Chondrocyte (in vitro differentiated cells): ENCODE measurements at regions not wholly inside any gene's neighbourhood (a gene's known extent, or its start where the extent isn't known, plus 50 kb on each side); places are given as distances from the start of the nearest gene placed in this dataset.

Experiments
- DNase-seq: peaks from one replicate; pipeline ENCODE4 v3.0.0; 2021; ENCODE audit warnings: mixed read lengths, low spot score
- H3K27ac Mint-ChIP-seq: one replicate; pipeline ENCODE4 v1.8.0; 2021; ENCODE audit warnings: mild to moderate bottlenecking, moderate library complexity, mixed read lengths; ENCODE audit not compliant: unreplicated experiment
- H3K27me3 Mint-ChIP-seq: 2 replicates; pipeline ENCODE4 v1.8.0; 2021; ENCODE audit warnings: low read depth, mixed read lengths
- H3K36me3 Mint-ChIP-seq: 2 replicates; pipeline ENCODE4 v1.8.0; 2021; ENCODE audit warnings: low read depth, mixed read lengths
- H3K4me1 Mint-ChIP-seq: 2 replicates; pipeline ENCODE4 v1.8.0; 2021; ENCODE audit warnings: low read depth, mild to moderate bottlenecking, mixed read lengths
- H3K4me3 Mint-ChIP-seq: one replicate; pipeline ENCODE4 v1.8.0; 2021; ENCODE audit warnings: mild to moderate bottlenecking, moderate library complexity, mixed read lengths; ENCODE audit not compliant: unreplicated experiment
- H3K9me3 Mint-ChIP-seq: 2 replicates; pipeline ENCODE4 v1.8.0; 2021; ENCODE audit warnings: low read depth, mixed read lengths
- TF ChIP-seq, protein P1 (sequence below): fragments of 200-600 bp; sonication (generic); IDR thresholded peaks from 2 replicates; pipeline ENCODE4 v1.5.0; 2021; ENCODE audit warnings: antibody characterized with exemption, mild to moderate bottlenecking, moderate library complexity

DNA sequence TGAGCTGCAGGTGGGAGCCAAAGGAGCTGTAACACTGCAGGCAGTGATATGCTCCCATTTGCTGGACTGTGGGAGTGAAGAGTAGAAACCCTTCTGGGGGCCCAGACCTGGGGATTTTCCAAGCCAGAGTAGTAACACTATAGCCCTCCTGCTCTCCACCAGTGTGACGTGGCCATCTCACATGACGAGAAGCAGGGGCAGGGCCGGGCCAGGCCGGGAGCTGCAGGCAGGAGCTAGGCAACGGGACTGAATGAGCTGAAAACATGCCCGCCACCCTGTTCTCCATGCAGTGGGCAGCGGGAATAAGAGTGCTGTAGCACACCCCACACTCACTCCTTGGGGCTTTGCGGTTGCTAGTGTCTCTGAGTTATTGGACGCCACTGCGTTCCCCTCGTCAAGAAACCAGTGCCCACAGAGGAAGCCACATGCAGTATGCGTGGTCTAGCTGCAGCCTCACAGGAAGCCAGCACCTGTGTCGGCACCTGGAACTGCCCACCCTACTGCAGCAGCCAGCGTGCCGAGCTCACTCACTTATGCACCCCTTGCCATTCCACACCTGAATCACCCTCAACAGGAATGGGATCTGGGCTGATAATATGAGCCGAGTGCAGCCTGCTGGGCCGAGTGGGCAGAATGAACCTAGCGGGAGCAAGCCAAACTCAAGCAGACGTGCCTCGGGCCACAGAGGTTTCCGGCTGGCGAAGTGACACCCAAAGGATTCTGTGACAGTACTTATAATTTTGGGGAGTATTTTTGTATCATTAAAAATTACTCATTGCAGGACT lies 1389.6 kb downstream of the KCNT2 start:
- Mint-ChIP-seq H3K36me3 (no peaks in the 10 kb centered on the region), H3K27me3 (peaks cover 4% of the 10 kb centered on the region), H3K27ac (no peak overlapping the region), H3K9me3 (no peaks in the 10 kb centered on the region), H3K4me1 (no peaks in the 10 kb centered on the region), H3K4me3 (no peak overlapping the region)
- DNase-seq, result no peak
- TF ChIP-seq, protein P1, sequence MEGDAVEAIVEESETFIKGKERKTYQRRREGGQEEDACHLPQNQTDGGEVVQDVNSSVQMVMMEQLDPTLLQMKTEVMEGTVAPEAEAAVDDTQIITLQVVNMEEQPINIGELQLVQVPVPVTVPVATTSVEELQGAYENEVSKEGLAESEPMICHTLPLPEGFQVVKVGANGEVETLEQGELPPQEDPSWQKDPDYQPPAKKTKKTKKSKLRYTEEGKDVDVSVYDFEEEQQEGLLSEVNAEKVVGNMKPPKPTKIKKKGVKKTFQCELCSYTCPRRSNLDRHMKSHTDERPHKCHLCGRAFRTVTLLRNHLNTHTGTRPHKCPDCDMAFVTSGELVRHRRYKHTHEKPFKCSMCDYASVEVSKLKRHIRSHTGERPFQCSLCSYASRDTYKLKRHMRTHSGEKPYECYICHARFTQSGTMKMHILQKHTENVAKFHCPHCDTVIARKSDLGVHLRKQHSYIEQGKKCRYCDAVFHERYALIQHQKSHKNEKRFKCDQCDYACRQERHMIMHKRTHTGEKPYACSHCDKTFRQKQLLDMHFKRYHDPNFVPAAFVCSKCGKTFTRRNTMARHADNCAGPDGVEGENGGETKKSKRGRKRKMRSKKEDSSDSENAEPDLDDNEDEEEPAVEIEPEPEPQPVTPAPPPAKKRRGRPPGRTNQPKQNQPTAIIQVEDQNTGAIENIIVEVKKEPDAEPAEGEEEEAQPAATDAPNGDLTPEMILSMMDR, result no peak

GRCh38 chr1:195202241-195202640 lies 1406.0 kb downstream of the KCNT2 start:
- Mint-ChIP-seq H3K4me3 (no peak overlapping the region), H3K4me1 (no peaks in the 10 kb centered on the region), H3K27me3 (peaks cover 4% of the 10 kb centered on the region), H3K27ac (no peak overlapping the region), H3K9me3 (no peaks in the 10 kb centered on the region), H3K36me3 (no peaks in the 10 kb centered on the region)
- TF ChIP-seq, protein P1, result no peak
- no peak for DNase-seq

DNA sequence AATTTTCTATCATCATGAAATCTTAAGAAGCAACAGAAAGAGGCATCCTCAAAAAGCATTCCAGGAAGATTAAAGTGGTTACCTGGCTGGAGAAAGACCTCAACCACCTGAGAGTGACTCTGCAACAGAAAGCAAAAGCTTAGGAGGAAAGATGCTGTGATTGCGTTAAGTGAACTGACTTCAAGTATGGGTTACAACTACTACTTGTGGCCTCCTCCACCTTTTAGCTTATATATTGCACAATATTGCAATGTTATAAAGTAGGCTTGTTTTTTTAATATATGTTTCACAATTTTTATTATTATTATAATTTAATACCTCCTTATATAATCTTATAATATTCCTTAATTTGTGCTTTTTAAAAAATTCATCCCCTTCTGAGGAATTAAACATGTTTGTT lies 1407.5 kb downstream of the KCNT2 start:
- Mint-ChIP-seq H3K27ac (no peak overlapping the region), H3K27me3 (peaks cover 4% of the 10 kb centered on the region), H3K4me3 (no peak overlapping the region), H3K9me3 (no peaks in the 10 kb centered on the region), H3K4me1 (no peaks in the 10 kb centered on the region), H3K36me3 (no peaks in the 10 kb centered on the region)
- no peak for DNase-seq
- TF ChIP-seq, protein P1, result no peak

- Mint-ChIP-seq H3K4me3 (no peak overlapping the region), H3K36me3 (no peaks in the 10 kb centered on the region), H3K27ac (no peak overlapping the region), H3K9me3 (peaks cover 3% of the 10 kb centered on the region), H3K4me1 (no peaks in the 10 kb centered on the region), H3K27me3 (no peaks in the 10 kb centered on the region)
- no peak for DNase-seq
- TF ChIP-seq, protein P1, result no peak
Observed at GRCh38 chr1:195197116-195197515, 1411.1 kb downstream of the KCNT2 start.

DNA sequence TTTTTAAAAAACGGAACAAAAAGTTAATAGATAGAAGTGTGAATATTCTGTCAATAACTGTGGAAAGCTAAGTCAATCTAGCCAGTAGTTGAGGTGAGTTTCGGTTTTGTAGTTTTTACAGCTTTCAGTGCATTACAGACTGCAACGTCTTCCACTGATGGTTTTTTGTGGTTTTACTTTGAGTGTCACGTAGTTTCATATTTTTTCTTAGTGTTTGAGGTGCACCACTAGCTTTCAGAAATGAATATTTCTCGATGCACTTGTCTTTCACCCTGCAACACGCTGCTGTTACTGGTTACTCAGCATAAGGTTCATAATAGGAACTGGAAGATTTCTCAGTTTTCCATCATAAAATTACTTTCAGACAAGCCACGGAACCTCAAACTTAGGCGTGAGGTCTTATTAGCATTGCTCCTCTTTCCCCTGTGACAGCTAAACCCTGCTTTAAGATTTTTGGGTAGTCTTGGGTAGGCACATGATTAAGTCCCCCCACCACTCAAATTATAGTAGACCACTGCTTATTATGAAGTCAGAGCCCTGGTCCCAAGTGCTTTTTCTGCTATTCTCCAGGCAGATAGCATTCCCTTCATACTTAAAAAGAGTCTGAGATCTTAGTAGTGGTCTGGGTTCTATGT lies 1412.7 kb downstream of the KCNT2 start:
- TF ChIP-seq, protein P1, result no peak
- H3K4me1 Mint-ChIP-seq, result no peaks in the 10 kb centered on the region
- H3K36me3 Mint-ChIP-seq, result no peaks in the 10 kb centered on the region
- H3K9me3 Mint-ChIP-seq, result peaks cover 6% of the 10 kb centered on the region
- H3K4me3 Mint-ChIP-seq, result no peak overlapping the region
- no peak overlapping the region for H3K27ac Mint-ChIP-seq
- peaks cover 5% of the 10 kb centered on the region for H3K27me3 Mint-ChIP-seq
- no peak for DNase-seq
